Upper lobe of right lung (tissue), 1 donor: ENCODE measurements at regions not wholly inside any gene's neighbourhood (a gene's known extent, or its start where the extent isn't known, plus 50 kb on each side); places are given as distances from the start of the nearest gene placed in this dataset.

Source experiments
- ATAC-seq: fragments of 200-7000 bp; cut with Tn5 transposase; one replicate; pipeline ENCODE4 v1.9.1; 2020; ENCODE audit warnings: mild to moderate bottlenecking, moderate library complexity
- DNase-seq: peaks from one replicate; pipeline ENCODE4 v3.0.0-alpha.2; 2020
- H3K27ac ChIP-seq: fragments of 200-600 bp; one replicate; pipeline ENCODE4 v1.8.0; 2022
- H3K27me3 ChIP-seq: fragments of 200-600 bp; one replicate; pipeline ENCODE4 v1.8.0; 2022; ENCODE audit warnings: mild to moderate bottlenecking
- H3K36me3 ChIP-seq: fragments of 200-600 bp; one replicate; pipeline ENCODE4 v1.8.0; 2022
- H3K4me1 ChIP-seq: fragments of 200-600 bp; one replicate; pipeline ENCODE4 v1.8.0; 2022
- H3K4me3 ChIP-seq: fragments of 200-600 bp; one replicate; pipeline ENCODE4 v1.8.0; 2022; ENCODE audit warnings: mild to moderate bottlenecking
- H3K9me3 ChIP-seq: fragments of 200-600 bp; one replicate; pipeline ENCODE4 v1.8.0; 2022
- CTCF ChIP-seq: fragments of 200-600 bp; IDR thresholded peaks from one replicate; pipeline ENCODE4 v1.8.0; 2022; ENCODE audit warnings: antibody characterized with exemption
- intact Hi-C: fragments of 100-400 bp; cut with DNase I; formaldehyde crosslinking; loops from one replicate; pipeline ENCODE4 v1.11.0; 2022
- donor health status: DM: no; HTN: yes; CAD: no; lungs with severe emphysema.

DNA sequence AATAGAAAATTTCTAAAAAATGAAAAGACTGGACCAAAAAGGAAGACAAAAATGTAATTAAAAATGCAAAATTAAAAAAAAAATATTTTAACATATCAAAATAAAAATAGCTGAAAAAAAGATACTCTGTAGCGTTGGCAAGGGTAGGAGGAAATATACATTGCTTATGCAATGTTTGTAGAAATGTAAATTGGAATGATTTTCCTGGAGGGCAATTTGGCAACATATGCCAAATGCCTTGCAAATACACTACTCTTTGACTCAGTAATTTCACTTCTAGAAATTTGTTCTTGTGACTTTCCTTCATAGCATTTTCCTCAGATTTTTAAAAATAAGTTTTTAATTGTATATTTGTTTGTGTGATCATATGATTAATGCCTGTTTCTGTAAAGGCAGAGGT, 296.6 kb downstream of the ZNF621 start:
- H3K27ac ChIP-seq, result no peak overlapping the region
- TF ChIP-seq CTCF, result no peak
- H3K9me3 ChIP-seq, result no peaks in the 10 kb centered on the region
- H3K27me3 ChIP-seq, result no peaks in the 10 kb centered on the region
- H3K36me3 ChIP-seq, result no peaks in the 10 kb centered on the region
- DNase-seq, result no peak
- no peaks in the 10 kb centered on the region for H3K4me1 ChIP-seq
- ATAC-seq, result no peak
- intact Hi-C loops, result no loop called here
- no peak overlapping the region for H3K4me3 ChIP-seq

DNA sequence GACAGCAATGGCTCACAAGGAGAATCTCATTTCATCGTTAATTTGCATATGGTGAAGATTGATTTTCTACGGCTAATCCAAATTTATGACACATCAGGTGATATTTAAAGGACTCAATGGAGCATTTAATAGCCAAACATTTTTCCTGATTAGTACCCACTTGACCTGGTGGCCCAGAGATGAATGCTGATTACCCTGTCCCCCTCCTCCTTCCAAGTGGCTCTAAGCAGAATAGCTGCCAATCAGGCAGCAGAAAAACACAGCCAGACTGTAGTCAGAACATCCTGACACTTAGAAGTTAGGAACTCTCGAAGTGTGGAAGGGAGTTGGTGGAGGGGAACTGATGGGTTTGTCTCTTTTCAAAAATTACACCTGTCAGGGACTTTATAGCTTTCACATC, 302.5 kb downstream of the ZNF621 start:
- no peak for TF ChIP-seq CTCF
- Histone ChIP-seq H3K4me3 (no peak overlapping the region), H3K4me1 (no peaks in the 10 kb centered on the region), H3K27ac (no peak overlapping the region), H3K27me3 (no peaks in the 10 kb centered on the region), H3K9me3 (no peaks in the 10 kb centered on the region), H3K36me3 (no peaks in the 10 kb centered on the region)
- intact Hi-C loops, result no loop called here
- ATAC-seq (no peak), DNase-seq (no peak)

DNA sequence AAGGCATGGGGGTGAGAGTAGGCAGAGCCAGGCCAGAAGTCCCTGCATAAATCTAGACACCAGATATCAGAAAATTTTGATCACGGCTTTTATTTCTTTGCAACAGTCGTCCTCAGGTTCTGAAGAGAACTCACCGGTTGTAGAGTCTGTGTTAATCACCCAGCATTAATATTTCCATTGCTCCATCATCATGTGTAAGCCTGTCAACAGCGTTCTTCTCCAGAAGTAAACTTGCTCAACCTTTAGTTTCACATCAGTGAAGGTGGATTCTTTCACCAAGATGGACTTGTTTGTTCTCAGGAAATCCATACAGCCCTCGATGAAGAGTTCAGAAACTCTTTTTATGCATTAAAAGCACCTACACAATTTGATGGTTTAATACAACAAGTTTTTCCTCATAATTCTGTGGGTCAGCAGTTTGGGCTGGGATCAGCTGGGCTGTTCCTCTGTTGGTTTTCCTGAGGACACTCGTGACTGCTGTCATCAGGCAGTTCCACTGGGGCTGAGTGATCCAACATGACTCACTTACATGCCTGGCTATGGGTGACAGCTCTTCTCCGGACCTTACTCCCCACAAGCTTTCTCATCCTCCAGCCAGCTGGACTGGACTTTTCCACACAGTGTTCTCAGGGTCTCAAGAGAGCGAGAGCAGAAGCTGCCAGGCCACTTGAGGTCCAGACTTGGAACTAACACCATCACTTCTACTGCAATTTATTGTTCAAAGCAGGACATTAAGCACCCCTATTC, 303.4 kb downstream of the ZNF621 start:
- Histone ChIP-seq H3K4me1 (no peaks in the 10 kb centered on the region), H3K9me3 (no peaks in the 10 kb centered on the region), H3K27ac (no peak overlapping the region), H3K27me3 (no peaks in the 10 kb centered on the region), H3K36me3 (no peaks in the 10 kb centered on the region), H3K4me3 (no peak overlapping the region)
- TF ChIP-seq CTCF, result no peak
- intact Hi-C loops, result no loop called here
- no peak for DNase-seq
- ATAC-seq, result peak; percentile 76

GRCh38 chr3:40828741-40829415, 304.1 kb downstream of the ZNF621 start:
- ATAC-seq (no peak), DNase-seq (no peak)
- intact Hi-C loops, result no loop called here
- no peak for TF ChIP-seq CTCF
- no peak overlapping the region for H3K4me3 ChIP-seq
- no peak overlapping the region for H3K27ac ChIP-seq
- no peaks in the 10 kb centered on the region for H3K36me3 ChIP-seq
- no peaks in the 10 kb centered on the region for H3K27me3 ChIP-seq
- no peaks in the 10 kb centered on the region for H3K4me1 ChIP-seq
- no peaks in the 10 kb centered on the region for H3K9me3 ChIP-seq

DNA sequence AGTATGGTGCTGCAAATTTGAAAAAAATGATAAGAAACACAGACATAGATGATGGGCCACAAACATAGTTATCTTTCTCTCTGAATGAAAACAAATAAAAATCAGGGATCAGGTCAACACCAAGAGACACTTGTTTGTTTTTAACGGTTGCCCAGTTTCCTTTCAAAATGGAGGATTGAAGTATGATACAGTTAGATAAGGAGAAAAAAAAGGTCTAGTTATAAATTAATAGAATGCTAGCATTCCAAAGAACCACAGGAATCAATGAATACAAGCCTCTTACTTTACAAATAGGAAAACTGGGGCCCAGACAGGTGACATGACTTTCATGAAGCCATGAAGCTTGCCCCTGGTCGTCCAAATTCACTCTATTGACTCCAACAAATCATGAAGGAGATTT, 305.1 kb downstream of the ZNF621 start:
- ATAC-seq (no peak), DNase-seq (no peak)

More for the DNA sequence above, 305.1 kb downstream of the ZNF621 start:
- Histone ChIP-seq H3K9me3 (no peaks in the 10 kb centered on the region), H3K27me3 (no peaks in the 10 kb centered on the region), H3K36me3 (no peaks in the 10 kb centered on the region), H3K4me1 (no peaks in the 10 kb centered on the region), H3K27ac (no peak overlapping the region), H3K4me3 (no peak overlapping the region)
- no peak for TF ChIP-seq CTCF
- intact Hi-C loops, result no loop called here
